GM12878 (cell line): ENCODE measurements at regions not wholly inside any gene's neighbourhood (a gene's known extent, or its start where the extent isn't known, plus 50 kb on each side); places are given as distances from the start of the nearest gene placed in this dataset.

Experiments
- ATAC-seq: fragments of 200-7000 bp; cut with Tn5 transposase; 3 replicates; pipeline ENCODE4 v1.9.1; 2020; ENCODE audit warnings: mild to moderate bottlenecking, moderate library complexity
- BruUV-seq: library from RNA; stranded (reverse); fragments of 400-500 nt; replicated peaks from 2 replicates; lab custom pipeline; 2021; lab: Mats Ljungman, UMichigan
- CTCF ChIA-PET: fragments of 300-600 bp; sonication (Branson Sonifier 250); formaldehyde crosslinking; extraction: SDS; loops from one replicate; lab custom pipeline; 2021; ENCODE audit warnings: inconsistent platforms; lab: Yijun Ruan, JAX
- POLR2A ChIA-PET: fragments of 350-600 bp; formaldehyde crosslinking; extraction: SDS; loops from one replicate; lab custom pipeline; 2021; ENCODE audit warnings: inconsistent platforms; lab: Charles Lee
- RAD21 ChIA-PET: fragments of 300-600 bp; sonication (Branson Sonifier 250); formaldehyde crosslinking; loops from one replicate; lab custom pipeline; 2023; ENCODE audit warnings: antibody characterized with exemption; ENCODE audit not compliant: unreplicated experiment; lab: Charles Lee
- SMC1A ChIA-PET: fragments of 300-600 bp; sonication (Branson Sonifier 250); formaldehyde crosslinking; loops from one replicate; lab custom pipeline; 2023; ENCODE audit not compliant: unreplicated experiment, uncharacterized antibody; lab: Charles Lee
- DNase-seq: peaks from one replicate; pipeline ENCODE4 v3.0.0-alpha.2; 2011; ENCODE audit warnings: low read depth, low spot score
- FAIRE-seq: peaks from 3 replicates; lab custom pipeline; 2011; peaks lifted over from hg19 to GRCh38; lab: Jason Lieb, UNC
- H2AFZ ChIP-seq: 2 replicates; pipeline ENCODE4 v1.6.0; 2011; ENCODE audit warnings: low read depth, low read length, control low read depth; ENCODE audit not compliant: control insufficient read depth
- H3K27ac ChIP-seq: 2 replicates; pipeline ENCODE4 v1.5.1; 2011; ENCODE audit warnings: control low read depth; ENCODE audit not compliant: control insufficient read depth, insufficient read depth
- H3K27me3 ChIP-seq, 2 experiments: replicated peaks in 1 of 2; 2 replicates each; pipeline versions ENCODE4 v1.6.0 to v1.6.1; 2011; ENCODE audit warnings: low read length in 1 of 2; ENCODE audit not compliant: control insufficient read depth in 2 of 2, insufficient read depth in 2 of 2
- H3K36me3 ChIP-seq, 2 experiments: 2 replicates each; pipeline ENCODE4 v1.5.1; 2011; ENCODE audit warnings: low read length in 1 of 2; ENCODE audit not compliant: control insufficient read depth in 2 of 2, insufficient read depth in 2 of 2
- H3K4me1 ChIP-seq: 2 replicates; pipeline ENCODE4 v1.6.1; 2011; ENCODE audit warnings: mild to moderate bottlenecking, low read length, moderate library complexity, mixed read lengths; ENCODE audit not compliant: control insufficient read depth, insufficient read depth
- H3K4me2 ChIP-seq: 2 replicates; pipeline ENCODE4 v1.6.0; 2011; ENCODE audit warnings: control low read depth; ENCODE audit not compliant: control insufficient read depth, insufficient read depth
- H3K4me3 ChIP-seq: fragments of 200-600 bp; sonication (generic); 2 replicates; pipeline ENCODE4 v1.5.1; 2016
- H3K79me2 ChIP-seq: 2 replicates; pipeline ENCODE4 v1.6.0; 2011; ENCODE audit warnings: low read length; ENCODE audit not compliant: control insufficient read depth, insufficient read depth
- H3K9ac ChIP-seq: 2 replicates; pipeline ENCODE4 v1.8.0; 2011; ENCODE audit warnings: low read length, control low read depth, mixed read lengths; ENCODE audit not compliant: control insufficient read depth, insufficient read depth
- H3K9me3 ChIP-seq: replicated peaks from 3 replicates; pipeline ENCODE4 v1.5.1; 2011; ENCODE audit warnings: mild to moderate bottlenecking, low read length; ENCODE audit not compliant: control insufficient read depth, insufficient read depth
- H4K20me1 ChIP-seq: 2 replicates; pipeline ENCODE4 v1.6.0; 2011; ENCODE audit not compliant: control insufficient read depth, insufficient read depth
- CHD4 ChIP-seq: fragments of 200-600 bp; sonication (generic); IDR thresholded peaks from 2 replicates; pipeline ENCODE4 v1.6.1; 2016; ENCODE audit warnings: mild to moderate bottlenecking
- NFYA ChIP-seq: IDR thresholded peaks from 2 replicates; pipeline ENCODE4 v1.6.1; 2011; ENCODE audit warnings: low read depth, mild to moderate bottlenecking, low read length, improper control_type of control experiment, borderline replicate concordance
- SPI1 ChIP-seq: IDR thresholded peaks from 2 replicates; pipeline ENCODE4 v1.6.1; 2011; ENCODE audit warnings: low read depth, mild to moderate bottlenecking, low read length, moderate library complexity, borderline replicate concordance; ENCODE audit not compliant: insufficient read depth
- SREBF1 ChIP-seq: IDR thresholded peaks from 2 replicates; pipeline ENCODE4 v1.6.1; 2012; ENCODE audit warnings: mild to moderate bottlenecking, low read length
- YY1 ChIP-seq: IDR thresholded peaks from 2 replicates; pipeline ENCODE4 v1.6.1; 2011; ENCODE audit warnings: low read depth, mild to moderate bottlenecking, low read length
- WGBS: methylation state at CpG from one replicate; pipeline ENCODE4 v1.1.6; 2016; ENCODE audit warnings: low lambda C conversion rate; ENCODE audit not compliant: insufficient replicate concordance, insufficient coverage; ENCODE audit errors: missing lambda C conversion rate; 5-methylcytosine and 5-hydroxymethylcytosine counted together
- in situ Hi-C: fragments of 300-500 bp; cut with MboI; formaldehyde crosslinking; loops from 9 replicates; pipeline ENCODE4 v1.14.3; 2018; ENCODE audit warnings: mixed read lengths
- intact Hi-C: fragments of 100-400 bp; cut with micrococcal nuclease; formaldehyde crosslinking; loops from one replicate; pipeline ENCODE4 v1.14.2; 2022; ENCODE audit not compliant: unreplicated experiment
- TF ChIP-seq, protein P1 (sequence below): fragments of 450-650 bp; IDR thresholded peaks from 2 replicates; pipeline ENCODE4 v1.6.1; 2017; ENCODE audit warnings: low read depth, mild to moderate bottlenecking, moderate library complexity
- TF ChIP-seq, protein P2 (sequence below): fragments of 450-650 bp; IDR thresholded peaks from 2 replicates; pipeline ENCODE4 v1.6.1; 2016; ENCODE audit warnings: mild to moderate bottlenecking

DNA sequence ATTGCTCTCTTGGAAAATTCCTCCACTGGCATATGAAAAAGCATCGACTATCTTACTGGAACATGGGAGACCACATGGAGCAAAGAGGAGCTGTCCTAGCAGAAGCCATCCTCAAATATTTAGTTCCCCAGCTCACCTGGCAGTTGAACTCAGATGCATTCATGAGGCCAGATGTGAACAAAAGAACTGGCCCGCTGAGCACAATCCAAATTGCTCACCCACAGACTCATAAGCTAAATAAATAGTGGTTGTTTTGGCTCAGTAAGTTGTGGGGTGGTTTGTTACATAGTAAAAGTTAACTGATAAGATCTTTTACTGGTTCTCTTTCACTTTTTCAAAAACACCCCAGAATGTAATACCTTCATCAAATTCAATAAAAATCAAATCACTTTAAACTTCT, 108.6 kb upstream of the CWC22 start:
- no peak for ATAC-seq
- H3K4me1 ChIP-seq = no peaks in the 10 kb centered on the region
- H3K36me3 ChIP-seq = no peaks in the 10 kb centered on the region
- no peak overlapping the region for H3K27ac ChIP-seq
- TF ChIP-seq YY1 (no peak), SREBF1 (no peak), NFYA (no peak), CHD4 (no peak), SPI1 (no peak)
- TF ChIP-seq, protein P1, sequence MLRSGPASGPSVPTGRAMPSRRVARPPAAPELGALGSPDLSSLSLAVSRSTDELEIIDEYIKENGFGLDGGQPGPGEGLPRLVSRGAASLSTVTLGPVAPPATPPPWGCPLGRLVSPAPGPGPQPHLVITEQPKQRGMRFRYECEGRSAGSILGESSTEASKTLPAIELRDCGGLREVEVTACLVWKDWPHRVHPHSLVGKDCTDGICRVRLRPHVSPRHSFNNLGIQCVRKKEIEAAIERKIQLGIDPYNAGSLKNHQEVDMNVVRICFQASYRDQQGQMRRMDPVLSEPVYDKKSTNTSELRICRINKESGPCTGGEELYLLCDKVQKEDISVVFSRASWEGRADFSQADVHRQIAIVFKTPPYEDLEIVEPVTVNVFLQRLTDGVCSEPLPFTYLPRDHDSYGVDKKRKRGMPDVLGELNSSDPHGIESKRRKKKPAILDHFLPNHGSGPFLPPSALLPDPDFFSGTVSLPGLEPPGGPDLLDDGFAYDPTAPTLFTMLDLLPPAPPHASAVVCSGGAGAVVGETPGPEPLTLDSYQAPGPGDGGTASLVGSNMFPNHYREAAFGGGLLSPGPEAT = no peak
- TF ChIP-seq, protein P2, sequence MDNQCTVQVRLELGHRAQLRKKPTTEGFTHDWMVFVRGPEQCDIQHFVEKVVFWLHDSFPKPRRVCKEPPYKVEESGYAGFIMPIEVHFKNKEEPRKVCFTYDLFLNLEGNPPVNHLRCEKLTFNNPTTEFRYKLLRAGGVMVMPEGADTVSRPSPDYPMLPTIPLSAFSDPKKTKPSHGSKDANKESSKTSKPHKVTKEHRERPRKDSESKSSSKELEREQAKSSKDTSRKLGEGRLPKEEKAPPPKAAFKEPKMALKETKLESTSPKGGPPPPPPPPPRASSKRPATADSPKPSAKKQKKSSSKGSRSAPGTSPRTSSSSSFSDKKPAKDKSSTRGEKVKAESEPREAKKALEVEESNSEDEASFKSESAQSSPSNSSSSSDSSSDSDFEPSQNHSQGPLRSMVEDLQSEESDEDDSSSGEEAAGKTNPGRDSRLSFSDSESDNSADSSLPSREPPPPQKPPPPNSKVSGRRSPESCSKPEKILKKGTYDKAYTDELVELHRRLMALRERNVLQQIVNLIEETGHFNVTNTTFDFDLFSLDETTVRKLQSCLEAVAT = no peak
- TF ChIP-seq, all 136 proteins: peak for 0
- ChIA-PET POLR2A (no interaction called here), SMC1A (no interaction called here), CTCF (interaction anchor here (1.2 to 3.3 kb wide), 2 partner anchors 8 to 944 kb away, joined by 6 to 25 read pairs; no protein-coding TSS in a partner anchor), RAD21 (interaction anchor here (0.7 kb wide), 1 partner anchor 943 kb away, joined by 3 read pairs; no protein-coding TSS in a partner anchor)
- WGBS = 20% methylated on average over 2 of the region's 2 CpGs
- DNase-seq (no peak), FAIRE-seq (no peak)
- H2AFZ ChIP-seq = no peak overlapping the region
- no TSS peak for BruUV-seq
- no peaks in the 10 kb centered on the region for H3K9me3 ChIP-seq
- no peak overlapping the region for H3K4me2 ChIP-seq
- no peaks in the 10 kb centered on the region for H4K20me1 ChIP-seq
- in situ Hi-C loops (loop anchor here (25.0 kb wide), 1 partner anchor 1597 kb away; no protein-coding TSS in a partner anchor), intact Hi-C loops (no loop called here)
- no peak overlapping the region for H3K9ac ChIP-seq
- no peaks in the 10 kb centered on the region for H3K79me2 ChIP-seq
- H3K27me3 ChIP-seq = no peaks in the 10 kb centered on the region
- no peak overlapping the region for H3K4me3 ChIP-seq
